ENCODE measurements at regions not wholly inside any gene's neighbourhood (a gene's known extent, or its start where the extent isn't known, plus 50 kb on each side); places are given as distances from the start of the nearest gene placed in this dataset.

DNA sequence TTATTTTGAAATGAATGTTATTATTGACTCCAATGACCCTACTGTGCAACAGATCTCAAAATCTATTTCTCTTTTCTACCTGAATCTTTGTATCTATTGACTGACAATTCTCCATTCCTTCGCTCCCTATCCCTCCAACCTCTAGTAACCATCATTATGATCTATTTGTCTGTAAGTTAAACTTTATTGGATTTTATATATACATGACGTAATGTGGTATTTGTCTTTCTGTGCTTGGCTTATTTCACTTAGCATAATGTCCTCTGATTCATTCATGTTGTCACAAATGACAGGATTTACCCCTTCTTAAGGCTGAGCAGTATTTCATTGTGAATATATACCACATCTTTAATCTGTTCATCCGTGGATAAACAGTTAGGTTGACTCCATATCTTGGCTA lies 200.4 kb upstream of the SORCS1 start:
- H3K4me3 ChIP-seq (ENCODE audit: low read depth, low read length), result no peak overlapping the region
- TF ChIP-seq, protein P1, sequence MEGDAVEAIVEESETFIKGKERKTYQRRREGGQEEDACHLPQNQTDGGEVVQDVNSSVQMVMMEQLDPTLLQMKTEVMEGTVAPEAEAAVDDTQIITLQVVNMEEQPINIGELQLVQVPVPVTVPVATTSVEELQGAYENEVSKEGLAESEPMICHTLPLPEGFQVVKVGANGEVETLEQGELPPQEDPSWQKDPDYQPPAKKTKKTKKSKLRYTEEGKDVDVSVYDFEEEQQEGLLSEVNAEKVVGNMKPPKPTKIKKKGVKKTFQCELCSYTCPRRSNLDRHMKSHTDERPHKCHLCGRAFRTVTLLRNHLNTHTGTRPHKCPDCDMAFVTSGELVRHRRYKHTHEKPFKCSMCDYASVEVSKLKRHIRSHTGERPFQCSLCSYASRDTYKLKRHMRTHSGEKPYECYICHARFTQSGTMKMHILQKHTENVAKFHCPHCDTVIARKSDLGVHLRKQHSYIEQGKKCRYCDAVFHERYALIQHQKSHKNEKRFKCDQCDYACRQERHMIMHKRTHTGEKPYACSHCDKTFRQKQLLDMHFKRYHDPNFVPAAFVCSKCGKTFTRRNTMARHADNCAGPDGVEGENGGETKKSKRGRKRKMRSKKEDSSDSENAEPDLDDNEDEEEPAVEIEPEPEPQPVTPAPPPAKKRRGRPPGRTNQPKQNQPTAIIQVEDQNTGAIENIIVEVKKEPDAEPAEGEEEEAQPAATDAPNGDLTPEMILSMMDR (IDR thresholded peaks at IDR 0.05; ENCODE audit: insufficient read depth, low read depth, low read length), result no peak
- no peak for DNase-seq (ENCODE audit: low read depth)

DNA sequence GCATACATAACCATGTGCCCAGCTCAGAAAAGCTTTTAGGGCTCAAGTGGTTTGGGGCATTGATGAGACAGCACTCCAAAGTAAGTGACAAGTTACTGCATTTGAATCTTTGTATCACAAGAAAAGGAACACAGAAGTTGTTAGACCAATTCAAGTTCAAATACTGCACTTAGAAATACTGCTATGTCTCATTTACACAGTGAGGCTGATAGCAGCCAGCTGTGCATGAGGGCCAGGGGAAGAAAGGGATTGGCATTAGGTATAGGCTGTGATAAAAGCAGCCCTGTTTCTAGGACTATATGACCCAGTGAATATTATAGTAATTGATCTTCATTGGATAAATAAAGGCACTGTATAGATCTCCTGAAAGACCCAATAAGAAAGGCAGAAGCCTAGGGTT lies 197.8 kb upstream of the SORCS1 start:
- no peak for DNase-seq (ENCODE audit: low read depth)
- no peak overlapping the region for H3K4me3 ChIP-seq (ENCODE audit: low read depth, low read length)
- TF ChIP-seq, protein P1 (IDR thresholded peaks at IDR 0.05; ENCODE audit: insufficient read depth, low read depth, low read length), result no peak

DNA sequence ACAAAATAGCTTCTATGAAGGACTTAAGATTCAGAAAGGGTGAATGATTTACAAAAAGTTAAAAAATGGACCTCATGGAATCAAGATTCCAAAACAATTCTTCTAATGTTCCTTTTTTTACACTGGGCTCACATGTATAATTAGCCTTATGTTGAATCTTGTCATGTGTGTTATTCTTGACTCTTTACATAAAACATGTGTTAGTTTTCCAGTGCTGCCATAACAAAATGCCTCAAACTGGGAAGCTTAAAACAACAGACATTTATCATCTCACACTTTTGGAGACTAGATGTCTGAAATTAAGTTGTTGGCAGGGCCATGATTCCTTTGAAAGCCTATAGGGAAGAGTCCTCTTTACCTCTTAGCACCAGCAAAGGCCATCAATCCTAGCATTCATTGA lies 192.5 kb upstream of the SORCS1 start:
- no peak overlapping the region for H3K4me3 ChIP-seq (ENCODE audit: low read depth, low read length)
- TF ChIP-seq, protein P1 (IDR thresholded peaks at IDR 0.05; ENCODE audit: insufficient read depth, low read depth, low read length), result no peak
- no peak for DNase-seq (ENCODE audit: low read depth)

DNA sequence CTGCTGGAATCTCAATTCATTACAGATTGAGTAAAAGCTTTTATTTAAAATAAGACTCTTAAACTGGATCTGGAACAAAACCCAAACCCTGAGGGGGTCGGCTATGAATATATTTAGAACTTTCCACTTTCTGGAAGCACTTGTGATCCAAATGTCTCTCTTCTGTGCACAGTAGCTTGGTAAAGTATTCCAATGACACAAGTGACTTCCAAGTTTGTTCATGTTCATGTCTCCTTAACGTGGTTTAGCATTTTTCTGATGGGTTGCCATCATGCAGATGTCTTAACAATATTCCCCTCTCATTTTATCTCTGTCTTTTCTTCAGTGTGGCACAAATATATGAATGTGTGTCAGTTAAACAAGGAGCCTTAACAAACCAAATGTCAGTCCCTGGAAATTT lies 191.9 kb upstream of the SORCS1 start:
- TF ChIP-seq, protein P1 (IDR thresholded peaks at IDR 0.05; ENCODE audit: insufficient read depth, low read depth, low read length), result no peak
- no peak overlapping the region for H3K4me3 ChIP-seq (ENCODE audit: low read depth, low read length)
- no peak for DNase-seq (ENCODE audit: low read depth)

DNA sequence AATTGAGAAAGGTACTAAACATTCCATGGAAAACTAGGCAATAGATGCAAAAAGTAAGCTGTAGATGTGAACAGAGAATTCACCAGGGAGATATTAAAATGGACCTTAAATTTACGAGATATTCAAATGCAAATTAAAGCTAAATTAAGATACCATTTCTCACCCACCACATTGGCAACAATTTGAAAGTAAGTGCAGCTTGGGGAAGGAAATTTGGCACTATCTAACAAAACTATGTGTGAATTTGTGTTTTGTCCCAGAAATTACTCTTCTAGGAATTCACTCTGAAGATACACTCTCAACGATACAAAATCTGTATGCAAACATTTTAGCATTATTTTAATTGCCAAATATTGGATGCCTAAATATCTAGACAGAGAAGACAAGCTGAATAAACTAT lies 178.2 kb upstream of the SORCS1 start:
- TF ChIP-seq, protein P1 (IDR thresholded peaks at IDR 0.05; ENCODE audit: insufficient read depth, low read depth, low read length), result no peak
- DNase-seq (ENCODE audit: low read depth), result no peak
- no peak overlapping the region for H3K4me3 ChIP-seq (ENCODE audit: low read depth, low read length)

DNA sequence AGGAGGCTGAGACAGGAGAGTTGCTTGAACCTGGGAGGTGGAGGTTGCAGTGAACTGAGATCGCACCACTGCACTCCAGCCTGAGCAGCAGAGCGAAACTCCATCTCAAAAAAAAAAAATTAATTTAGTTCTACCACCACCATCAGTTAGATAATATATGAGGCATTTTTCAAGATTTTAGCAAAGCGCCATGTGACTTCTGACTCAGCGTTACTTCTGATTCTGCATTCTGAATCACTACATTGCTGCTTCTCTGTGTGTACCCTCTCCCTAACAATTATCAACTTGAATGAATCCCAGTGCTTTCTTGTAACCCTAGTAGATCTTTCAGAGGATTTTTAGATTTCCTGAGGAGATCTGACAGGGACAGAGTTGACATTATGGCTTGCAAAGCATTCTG lies 176.8 kb upstream of the SORCS1 start:
- TF ChIP-seq, protein P1 (IDR thresholded peaks at IDR 0.05; ENCODE audit: insufficient read depth, low read depth, low read length), result no peak
- DNase-seq (ENCODE audit: low read depth), result no peak
- no peak overlapping the region for H3K4me3 ChIP-seq (ENCODE audit: low read depth, low read length)

DNA sequence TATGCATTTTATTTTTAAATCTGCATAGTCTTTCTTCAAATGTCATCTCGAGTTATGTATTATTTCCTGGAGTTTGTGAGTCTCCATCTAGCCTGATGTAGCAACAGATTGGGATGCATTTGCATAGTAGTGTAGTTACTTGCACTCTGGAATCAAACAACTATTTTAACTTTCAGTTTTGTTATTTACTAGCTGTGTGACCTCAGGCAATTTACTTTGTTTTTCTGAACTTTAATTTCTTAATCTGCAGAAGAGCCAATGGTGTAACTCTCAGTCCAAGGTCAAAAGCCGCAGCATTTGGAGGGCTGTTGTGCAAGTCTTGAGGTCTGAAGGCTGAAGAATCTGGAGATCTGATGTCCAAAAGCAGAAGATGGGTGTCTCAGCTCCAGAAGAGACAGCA lies 175.8 kb upstream of the SORCS1 start:
- DNase-seq (ENCODE audit: low read depth), result peak; percentile 34
- TF ChIP-seq, protein P1 (IDR thresholded peaks at IDR 0.05; ENCODE audit: insufficient read depth, low read depth, low read length), result no peak
- no peak overlapping the region for H3K4me3 ChIP-seq (ENCODE audit: low read depth, low read length)

Measured in fibroblast of villous mesenchyme (primary cell).